GM19351 (cell line): ENCODE measurements at regions not wholly inside any gene's neighbourhood (a gene's known extent, or its start where the extent isn't known, plus 50 kb on each side); places are given as distances from the start of the nearest gene placed in this dataset.

ENCODE experiments used
- ATAC-seq: cut with Tn5 transposase; IDR thresholded peaks from one replicate; pipeline ENCODE4 v1.9.1; 2021; ENCODE audit warnings: mild to moderate bottlenecking, moderate library complexity; ENCODE audit not compliant: unreplicated experiment

DNA sequence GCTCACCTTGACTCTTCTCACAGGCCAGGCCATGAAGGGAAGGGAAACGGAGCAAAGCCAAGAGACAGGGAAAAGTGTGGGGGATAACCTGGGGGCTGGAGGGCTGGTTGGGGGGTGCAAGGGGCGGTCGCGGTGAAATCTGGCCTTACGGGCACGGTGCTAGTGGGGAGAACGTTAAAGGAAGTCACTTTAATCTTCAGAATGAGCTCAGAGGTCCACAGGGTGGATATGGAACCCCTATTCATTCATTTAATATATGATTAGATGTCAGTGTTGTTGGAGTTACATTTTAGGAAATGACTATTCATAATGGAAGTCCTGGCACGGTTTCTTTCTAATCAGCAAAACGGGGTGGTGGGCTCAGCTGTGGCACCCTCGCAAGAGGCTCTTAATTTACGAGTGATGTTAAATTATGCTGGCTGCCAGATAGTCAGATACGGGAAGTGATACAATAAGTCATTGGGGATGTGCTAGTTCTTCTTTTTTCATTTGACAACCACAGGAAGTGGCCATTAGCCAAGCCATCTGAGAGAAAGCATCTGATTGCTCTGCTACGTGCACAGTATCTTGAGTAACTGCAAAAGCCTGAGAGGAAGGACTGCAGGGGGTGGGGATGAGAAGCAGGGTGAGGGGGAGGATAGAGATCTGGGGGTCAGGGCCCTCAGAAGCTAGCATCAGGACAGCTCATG lies 253.0 kb downstream of the QKI start:
- peak; percentile 96 for ATAC-seq

DNA sequence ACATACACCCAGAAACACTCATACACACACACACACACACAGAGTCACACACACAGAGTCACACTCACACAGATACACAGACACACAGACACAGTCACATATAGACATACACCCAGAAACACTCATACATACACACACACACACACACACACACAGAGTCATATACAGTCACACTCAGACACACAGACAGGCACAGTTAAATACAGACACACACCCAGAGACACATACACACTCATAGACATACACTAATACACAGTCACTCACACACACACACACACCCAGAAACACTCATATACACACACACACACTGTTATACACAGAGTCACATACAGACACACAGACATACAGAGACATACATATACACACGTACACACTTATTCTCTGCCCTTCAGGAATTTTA lies 250.9 kb downstream of the QKI start:
- ATAC-seq, result no peak

DNA sequence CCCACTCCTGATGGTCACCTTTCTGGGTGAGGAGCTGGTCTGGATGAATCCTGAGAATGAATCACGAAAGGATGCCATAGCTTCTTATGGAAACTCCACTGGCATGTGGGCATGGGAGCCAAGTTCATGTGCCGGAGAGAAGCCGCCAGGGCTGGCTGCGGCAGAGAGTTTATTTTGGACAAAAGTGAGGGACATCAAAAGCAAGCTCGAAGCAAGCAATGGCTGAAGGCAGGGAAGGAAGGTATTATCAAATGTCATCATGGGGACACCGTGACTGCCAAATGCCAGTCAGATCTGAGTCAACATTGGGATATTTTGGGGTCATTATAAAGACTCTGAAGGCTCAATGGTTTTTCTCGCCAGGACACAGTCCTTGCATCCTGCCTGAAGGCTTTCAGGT lies 249.1 kb downstream of the QKI start:
- ATAC-seq, result no peak

DNA sequence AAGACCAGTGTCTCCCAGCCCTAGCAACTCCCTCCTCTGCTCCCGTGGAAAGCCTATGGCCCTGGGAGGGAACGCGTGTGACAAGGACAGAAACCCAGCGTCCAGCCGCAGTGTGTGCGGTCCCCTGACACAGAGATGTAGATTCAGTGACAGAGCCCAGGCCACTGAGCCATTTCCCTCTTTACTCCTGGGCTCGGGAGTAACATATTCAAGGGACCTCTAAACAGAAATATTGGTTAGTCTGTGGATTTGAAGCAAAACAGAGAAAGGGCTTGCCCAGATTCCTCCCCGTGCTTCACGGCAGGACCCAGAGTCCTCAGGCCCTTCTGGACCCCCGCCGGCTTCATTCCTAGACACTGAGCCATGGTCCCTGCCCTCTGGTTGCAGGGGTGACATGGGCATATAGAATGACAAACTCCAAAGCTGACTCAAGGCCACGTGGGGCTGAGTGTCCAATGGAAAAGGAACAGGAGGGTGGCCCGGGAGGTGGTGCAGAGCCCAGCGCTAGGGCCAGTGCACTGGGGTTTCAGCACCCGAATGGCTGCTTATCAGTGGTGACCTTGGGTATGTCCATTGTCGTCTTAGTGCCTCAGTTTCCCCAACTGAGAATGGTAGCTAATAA lies 248.2 kb downstream of the QKI start:
- ATAC-seq, result no peak

DNA sequence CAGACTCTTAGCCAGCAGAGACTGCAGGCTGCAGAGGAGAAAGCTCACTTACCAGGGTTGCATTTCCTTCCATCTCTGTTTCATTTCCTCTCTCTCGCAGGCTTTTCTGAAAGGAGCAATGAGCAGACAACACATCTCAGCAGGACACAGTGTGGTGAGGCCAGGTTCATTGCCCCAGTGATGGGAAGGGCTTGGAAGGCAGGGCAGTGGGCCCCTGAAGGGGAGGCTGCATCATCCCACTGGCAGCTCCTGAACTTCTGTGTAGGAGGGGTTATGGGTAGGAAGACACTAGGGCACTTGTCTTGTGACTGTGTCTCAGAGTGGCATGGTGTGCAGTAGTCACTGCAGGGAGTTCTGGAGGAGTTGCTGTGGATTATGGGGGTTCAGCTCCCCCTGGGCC lies 246.8 kb downstream of the QKI start:
- peak; percentile 99 for ATAC-seq

DNA sequence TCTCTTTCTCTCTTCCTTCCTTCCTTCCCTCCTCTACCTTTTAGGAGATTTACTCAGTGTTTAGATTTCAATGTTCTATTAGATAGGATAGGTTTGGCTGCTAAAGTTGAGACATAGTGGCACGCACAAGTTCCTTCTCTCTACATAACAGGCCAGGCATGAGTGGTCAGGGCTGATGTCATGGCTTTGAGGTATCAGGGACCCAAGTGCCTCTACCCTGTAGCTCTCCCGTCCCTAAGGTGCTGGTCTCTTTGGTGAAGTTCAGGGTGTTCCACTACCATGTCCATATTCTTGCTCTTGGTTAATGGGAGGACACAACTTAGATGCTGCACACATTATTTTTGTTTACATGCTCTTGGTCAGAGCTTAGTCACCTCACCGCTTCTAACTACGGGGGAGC lies 245.3 kb downstream of the QKI start:
- ATAC-seq, result no peak

DNA sequence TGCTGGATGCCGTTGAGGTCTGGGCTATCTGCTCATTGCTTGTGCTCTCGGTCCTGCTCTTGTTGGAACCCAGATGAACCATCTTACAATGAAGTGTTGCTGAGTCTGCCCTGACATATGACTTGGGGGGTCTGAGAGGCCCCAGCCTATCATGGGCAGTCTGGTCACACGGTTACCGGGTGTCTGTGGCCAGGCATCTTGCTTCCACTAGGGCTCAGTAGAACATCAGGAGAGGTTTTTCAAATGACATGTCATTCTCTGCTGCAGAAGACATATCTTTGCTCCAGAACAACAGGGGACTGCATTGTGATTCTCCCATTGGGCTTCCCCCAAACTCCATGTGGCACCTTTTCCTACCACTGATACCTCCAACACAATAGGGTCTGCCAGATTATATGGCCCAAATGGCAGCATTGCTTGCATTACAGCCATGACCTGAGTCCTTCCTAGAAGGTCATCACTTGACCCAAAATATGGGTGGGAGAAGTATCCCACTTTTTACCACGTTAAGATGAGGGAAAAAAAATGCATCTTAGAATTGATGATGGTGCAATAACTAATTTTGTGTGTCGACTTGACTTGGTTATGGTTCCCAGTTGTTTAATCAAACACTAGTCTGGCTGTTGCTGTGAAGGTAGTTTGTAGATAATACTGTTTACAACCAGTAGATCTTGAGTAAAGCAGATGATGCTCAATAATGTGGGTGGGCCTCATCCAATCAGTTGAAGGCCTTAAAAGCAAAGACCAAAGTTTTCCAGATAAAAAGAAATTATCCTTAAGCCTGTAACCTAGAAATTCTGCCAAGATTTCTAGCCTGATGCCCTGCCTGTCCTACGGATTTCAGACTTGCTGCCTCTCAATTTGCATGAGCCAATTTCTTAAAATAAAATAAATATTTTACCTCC lies 241.0 kb downstream of the QKI start:
- ATAC-seq, result peak; percentile 67

DNA sequence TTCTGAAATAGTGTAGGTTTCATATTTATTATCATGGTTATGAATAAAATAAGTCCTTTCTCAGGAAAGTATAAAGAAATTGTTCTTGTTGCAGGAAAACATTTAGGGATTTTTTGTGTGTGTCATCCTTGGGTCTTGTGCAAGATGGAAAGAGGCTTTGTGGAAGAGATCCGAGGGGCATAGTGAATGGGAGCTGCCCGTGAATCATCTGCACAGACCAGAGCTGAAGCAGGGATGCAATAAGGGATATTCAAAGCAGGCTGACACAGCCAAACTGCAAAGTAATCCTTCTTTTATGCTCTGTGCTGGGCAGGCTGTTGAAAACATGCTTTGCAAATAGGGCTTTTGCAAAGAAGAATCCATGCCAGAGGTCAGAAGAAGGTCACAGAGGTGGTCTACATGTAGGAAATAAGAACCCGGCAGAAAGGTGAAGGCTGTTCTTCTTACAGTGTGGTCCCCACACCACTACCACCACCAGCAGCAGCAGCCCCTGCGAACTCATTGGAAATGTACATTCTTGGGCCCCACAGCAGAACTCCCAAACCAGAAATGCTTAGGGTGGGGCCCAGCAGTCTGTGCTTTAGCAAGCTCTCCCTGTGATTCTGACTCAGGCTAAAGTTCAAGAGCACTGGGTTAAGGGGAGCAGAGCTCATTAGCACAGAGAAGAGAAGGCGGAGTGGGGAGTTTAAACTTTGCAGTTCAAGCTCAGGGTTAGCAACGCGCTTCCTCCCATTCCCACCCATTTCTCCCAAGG lies 237.6 kb downstream of the QKI start:
- ATAC-seq, result no peak

DNA sequence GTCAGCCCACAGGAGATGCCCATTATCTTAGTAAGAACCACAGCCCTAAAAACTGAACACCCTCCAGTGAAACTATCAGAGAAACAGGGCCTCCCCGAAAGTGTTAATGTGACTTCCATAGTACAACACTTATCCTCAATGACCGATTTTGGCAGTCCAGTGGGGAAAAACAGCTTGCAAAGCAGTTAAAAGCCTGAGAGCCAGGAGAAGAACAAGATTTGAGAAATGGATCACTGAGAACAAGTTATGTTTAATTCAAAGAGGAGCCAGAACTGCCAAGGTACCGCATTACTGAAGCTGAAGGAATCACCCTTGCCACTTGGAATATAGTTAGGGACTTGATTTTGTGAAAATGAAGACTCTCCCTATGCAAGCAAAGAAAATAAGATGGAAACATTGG lies 236.9 kb downstream of the QKI start:
- no peak for ATAC-seq

DNA sequence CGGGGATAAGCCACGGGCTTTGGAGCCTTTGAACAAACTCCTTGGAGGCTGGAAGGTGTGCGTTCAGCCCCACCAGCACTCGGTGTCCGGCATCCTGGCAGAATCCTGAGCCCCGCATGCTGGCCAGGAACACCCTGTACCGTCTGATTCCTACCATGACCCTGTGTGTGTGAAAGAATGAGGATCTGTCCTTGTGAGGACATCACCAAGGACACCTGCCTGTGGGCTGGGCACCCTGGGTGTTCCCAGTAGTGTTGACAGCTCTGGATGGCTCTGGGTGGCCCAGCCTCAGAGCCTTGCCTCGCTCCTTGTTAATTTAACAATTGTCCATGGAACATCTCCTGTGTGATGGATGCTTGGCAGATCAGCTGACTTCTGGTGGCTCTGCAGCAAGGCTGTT lies 234.3 kb downstream of the QKI start:
- ATAC-seq, result no peak

DNA sequence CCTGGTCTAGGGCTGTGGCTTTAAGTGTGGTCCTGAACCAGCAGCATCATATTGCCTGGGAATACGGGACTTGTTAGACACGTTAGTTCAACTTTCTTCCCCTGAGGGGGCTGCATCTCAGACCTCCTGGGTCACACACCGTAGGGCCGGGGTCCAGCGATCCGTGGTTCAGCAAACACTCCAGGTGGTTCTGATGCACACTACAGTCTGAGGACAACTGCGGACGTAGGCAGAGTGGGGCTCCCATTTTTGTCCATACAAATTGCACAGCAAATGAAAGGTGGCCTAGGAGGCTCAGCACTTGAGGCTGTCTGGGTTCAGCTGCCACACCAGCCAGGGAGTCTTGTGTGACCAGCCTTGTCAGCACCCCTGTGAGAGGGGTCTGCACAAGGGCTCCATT lies 233.1 kb downstream of the QKI start:
- ATAC-seq, result no peak

DNA sequence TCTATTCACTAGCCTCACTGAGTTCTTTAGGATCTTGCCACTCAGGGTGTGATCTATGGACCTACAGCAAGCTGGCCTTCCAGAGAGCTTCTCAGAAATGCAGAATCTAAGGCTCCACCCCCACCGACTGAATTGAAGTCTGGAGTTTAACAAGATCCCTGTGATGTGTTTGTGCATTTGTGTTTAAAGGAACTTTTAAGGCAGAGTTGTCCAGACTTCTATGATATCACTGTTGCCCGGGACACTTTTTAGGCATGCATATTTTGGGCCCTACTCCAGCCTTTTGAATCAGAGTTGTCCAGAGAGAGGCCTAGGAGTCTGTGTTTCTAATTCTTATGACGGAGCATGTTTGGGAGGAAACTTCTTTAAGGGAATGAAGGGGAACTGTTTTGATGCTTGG lies 232.3 kb downstream of the QKI start:
- ATAC-seq, result no peak

DNA sequence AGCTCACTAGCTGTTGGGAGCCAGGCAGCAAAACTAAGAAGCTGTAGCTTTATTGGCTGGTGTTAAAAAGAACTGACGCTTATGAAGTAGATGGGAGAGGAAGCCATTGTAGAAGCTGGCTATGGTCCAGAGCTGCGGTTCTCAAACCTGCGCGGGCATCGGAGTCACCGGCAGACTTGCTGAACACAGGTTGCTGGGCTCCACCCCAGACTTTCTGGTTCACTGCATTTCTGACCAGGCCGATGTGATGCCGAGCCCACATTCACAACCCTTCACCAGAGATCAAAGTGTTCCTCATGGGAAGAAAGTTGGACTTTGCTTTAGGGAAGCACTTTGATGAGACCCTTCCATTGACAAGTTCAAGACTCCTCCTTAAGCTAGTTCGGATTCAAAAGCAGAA lies 231.6 kb downstream of the QKI start:
- no peak for ATAC-seq

DNA sequence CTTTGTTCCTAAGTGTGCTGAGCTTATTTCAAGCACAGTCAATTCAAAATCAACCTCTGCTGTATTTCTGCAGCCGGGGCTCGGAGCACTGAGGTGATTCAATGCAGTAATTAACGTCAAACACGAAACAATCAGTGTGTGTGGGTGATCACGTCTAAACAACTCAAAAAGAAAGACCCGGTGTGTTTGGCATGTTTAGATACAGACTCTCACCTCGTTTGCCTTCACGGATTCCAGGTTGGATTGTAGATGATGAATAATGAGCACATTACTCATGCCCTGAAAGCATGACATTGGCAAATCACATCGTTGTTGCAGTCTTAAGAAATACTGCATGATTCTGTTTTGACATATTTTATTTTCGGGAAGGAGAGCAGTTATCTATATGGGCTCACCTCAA lies 231.0 kb downstream of the QKI start:
- ATAC-seq, result no peak

DNA sequence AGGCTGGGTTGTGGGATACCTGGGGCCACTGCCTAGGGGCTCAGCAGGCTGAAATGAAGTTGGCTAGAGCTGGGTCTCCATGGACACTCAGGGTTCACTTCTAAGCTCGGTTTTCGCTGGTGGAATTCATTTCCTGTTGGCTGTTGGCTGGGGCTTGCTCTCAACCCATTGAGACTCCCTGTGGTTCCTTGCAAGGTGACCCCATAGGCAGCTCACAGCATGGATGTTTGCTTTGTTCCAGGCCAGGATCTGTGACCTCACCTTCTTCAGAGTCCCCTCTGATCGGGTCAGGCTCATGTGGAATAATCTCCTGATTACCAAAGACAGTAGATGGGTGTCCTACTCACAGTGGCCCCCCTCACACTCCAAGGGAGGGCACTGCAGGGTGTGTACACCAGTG lies 229.3 kb downstream of the QKI start:
- ATAC-seq, result no peak

DNA sequence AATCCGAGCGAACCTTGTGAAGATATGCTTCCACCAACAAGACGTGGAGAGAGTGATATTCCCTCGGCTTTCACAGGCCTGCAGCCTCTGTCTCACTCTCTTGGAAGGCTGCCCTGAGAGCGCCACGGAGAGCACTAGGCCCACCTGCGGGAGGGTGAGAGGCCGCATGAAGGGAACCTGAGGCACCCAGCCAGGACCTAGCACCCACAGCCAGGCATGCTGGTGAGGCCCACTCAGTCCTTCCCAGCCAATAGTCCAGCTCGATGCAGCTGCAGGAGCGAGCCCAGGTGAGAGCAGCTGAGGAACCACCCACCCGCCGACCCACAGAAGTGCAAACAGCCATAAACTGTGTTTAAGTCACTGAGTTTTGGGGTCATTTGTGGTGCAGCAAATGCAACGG lies 227.2 kb downstream of the QKI start:
- no peak for ATAC-seq

DNA sequence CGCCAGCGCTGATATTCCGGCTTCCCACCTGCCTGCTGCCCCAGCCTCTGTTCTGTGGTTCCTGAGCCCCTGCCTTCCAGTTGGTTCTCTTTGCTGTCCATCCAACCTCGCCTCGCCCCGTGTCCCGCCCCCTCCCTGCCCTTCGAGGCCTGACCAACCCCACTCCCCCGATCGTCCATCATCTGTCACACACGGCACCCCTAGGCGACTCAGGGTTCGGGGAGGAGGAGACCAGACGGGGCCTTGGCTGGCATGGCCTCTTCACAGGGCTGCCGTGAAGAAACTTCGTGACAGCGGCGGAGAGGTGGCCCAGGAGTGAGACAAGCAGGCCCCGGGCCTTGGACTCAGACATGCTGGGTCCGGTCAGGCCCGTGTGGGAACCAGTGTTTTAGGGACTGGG lies 226.1 kb downstream of the QKI start:
- no peak for ATAC-seq

DNA sequence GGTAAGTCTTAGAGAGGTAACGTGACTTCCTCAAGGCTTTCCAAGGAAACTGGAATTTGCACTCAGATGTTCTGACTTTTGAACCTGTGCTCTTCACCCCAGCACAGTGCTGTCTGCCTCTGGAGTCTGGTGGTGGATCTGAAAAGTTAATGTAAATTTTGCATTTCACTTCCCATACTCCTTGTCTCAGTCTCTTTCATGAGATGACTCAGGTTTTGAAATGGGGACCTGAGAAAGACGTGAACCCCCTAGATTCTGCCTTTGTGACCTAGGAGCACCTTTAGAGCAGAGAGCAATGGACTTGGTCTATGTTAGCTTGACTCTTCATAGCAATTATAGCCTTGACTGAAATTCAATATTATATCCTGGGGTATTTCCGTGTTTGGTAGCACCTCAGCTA lies 223.0 kb downstream of the QKI start:
- no peak for ATAC-seq

DNA sequence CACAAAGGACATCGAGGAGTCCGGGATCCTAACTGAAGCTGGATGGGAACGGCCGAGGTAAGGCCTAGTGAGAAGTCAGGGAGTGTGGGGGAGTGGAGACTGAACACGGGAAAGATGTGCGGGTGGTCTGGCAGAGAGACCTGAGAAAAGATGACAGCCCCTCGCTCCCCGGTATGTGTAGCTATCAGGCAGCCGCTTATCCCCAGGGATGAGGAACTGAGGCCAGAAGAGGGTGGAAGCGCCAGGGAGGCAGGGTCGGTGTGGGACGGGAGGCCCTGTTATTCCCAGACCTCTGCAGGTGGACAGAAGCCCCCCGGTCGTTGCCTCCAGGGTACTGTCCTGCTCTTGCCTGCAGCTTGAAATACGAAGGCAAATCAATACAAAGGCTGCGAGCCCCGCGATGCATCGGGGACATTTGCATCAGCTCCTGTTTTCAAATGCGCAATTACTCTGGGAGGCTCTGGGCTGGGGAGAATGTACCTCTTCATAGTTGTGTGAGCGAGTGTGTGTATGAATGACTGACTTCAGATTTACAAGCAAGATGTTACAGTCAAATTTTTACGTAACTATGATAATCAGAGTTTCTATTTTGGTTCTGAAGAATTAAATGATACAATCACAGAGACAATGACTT lies 221.3 kb downstream of the QKI start:
- no peak for ATAC-seq

DNA sequence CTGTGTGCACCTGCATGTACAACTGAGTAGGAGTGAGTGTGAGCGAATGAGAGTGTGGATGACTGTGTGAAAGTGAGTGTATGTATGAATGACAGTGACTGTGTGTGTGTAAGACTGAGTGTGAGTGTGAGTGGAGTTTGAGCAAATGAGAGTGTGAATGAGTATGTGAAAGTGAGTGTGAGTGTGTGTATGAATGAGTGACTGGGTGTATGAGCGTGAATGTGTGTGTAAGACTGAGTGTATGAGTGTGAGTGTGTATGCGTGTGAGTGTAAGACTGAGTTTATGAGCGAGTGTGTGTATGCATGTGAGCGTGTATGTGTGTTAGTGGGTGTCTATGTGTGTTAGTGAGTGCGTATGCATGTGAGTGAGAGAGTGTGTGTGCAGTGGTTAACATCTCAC lies 220.8 kb downstream of the QKI start:
- ATAC-seq, result no peak
